ENCODE measurements at regions not wholly inside any gene's neighbourhood (a gene's known extent, or its start where the extent isn't known, plus 50 kb on each side); places are given as distances from the start of the nearest gene placed in this dataset.

DNA sequence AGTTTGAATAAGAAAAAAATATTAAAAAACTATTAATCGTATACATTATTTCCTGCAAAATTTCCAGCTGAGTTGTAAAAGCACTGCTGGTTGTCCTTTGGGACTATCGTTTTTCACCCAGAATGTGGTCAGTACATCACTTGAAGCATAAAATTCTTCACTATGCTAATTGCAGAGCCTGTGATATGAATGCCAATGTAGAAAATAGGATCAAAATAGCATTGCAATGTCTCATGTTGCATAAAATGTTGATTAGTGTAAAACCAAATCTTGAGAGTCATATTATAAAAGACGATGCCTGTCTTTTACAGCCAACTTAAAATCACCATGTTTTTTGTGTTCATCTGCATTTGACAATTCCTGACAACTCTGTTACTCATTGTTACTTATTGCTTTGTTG is 207.7 kb downstream of the MMUT start:
- WGBS, 2 experiments (ENCODE audit: insufficient coverage in 1 of 2, insufficient read length in 1 of 2) = 86 to 87% methylated on average over 1 to 3 of the region's 3 CpGs
- H3K9me3 ChIP-seq (ENCODE audit: control insufficient read depth, low read length) = no peaks in the 10 kb centered on the region
- no peaks in the 10 kb centered on the region for H3K4me1 ChIP-seq (ENCODE audit: control insufficient read depth, insufficient read depth, low read length)
- TF ChIP-seq, protein P1, sequence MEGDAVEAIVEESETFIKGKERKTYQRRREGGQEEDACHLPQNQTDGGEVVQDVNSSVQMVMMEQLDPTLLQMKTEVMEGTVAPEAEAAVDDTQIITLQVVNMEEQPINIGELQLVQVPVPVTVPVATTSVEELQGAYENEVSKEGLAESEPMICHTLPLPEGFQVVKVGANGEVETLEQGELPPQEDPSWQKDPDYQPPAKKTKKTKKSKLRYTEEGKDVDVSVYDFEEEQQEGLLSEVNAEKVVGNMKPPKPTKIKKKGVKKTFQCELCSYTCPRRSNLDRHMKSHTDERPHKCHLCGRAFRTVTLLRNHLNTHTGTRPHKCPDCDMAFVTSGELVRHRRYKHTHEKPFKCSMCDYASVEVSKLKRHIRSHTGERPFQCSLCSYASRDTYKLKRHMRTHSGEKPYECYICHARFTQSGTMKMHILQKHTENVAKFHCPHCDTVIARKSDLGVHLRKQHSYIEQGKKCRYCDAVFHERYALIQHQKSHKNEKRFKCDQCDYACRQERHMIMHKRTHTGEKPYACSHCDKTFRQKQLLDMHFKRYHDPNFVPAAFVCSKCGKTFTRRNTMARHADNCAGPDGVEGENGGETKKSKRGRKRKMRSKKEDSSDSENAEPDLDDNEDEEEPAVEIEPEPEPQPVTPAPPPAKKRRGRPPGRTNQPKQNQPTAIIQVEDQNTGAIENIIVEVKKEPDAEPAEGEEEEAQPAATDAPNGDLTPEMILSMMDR (conservative IDR thresholded peaks at IDR 0.05) = no peak
- Mint-ChIP-seq H3K4me1 (peaks cover 14% of the 10 kb centered on the region), H3K27me3 (ENCODE audit: insufficient read depth) (no peaks in the 10 kb centered on the region), H3K4me3 (no peak overlapping the region), H3K27ac (no peak overlapping the region), H3K36me3 (ENCODE audit: low read depth) (no peaks in the 10 kb centered on the region), H3K9me3 (no peaks in the 10 kb centered on the region)
- H3K4me3 ChIP-seq (ENCODE audit: low read length) = no peak overlapping the region
- H3K36me3 ChIP-seq (ENCODE audit: control insufficient read depth, insufficient read depth, low read length) = no peaks in the 10 kb centered on the region
- DNase-seq = no peak
- H3K27me3 ChIP-seq (ENCODE audit: control insufficient read depth, insufficient read depth, low read length, poor library complexity, severe bottlenecking) = no peaks in the 10 kb centered on the region
- H3K9ac ChIP-seq (ENCODE audit: extremely low read depth, low read length, poor library complexity, severe bottlenecking) = no peak overlapping the region
- no peak overlapping the region for H3K27ac ChIP-seq (ENCODE audit: low read depth, low read length)

GRCh38 chr6:49252901-49253300 is 210.2 kb downstream of the MMUT start:
- no peaks in the 10 kb centered on the region for H3K27me3 Mint-ChIP-seq (ENCODE audit: insufficient read depth)
- H3K9me3 ChIP-seq (ENCODE audit: control insufficient read depth, low read length) = no peaks in the 10 kb centered on the region
- no peak overlapping the region for H3K4me3 Mint-ChIP-seq
- H3K27ac ChIP-seq (ENCODE audit: low read depth, low read length) = no peak overlapping the region
- 97 to 100% methylated on average over 1 of the region's 1 CpG for WGBS, 2 experiments (ENCODE audit: insufficient coverage in 1 of 2, insufficient read length in 1 of 2)
- TF ChIP-seq, protein P1 (conservative IDR thresholded peaks at IDR 0.05) = no peak
- no peaks in the 10 kb centered on the region for H3K4me1 ChIP-seq (ENCODE audit: control insufficient read depth, insufficient read depth, low read length)
- no peak overlapping the region for H3K27ac Mint-ChIP-seq
- no peaks in the 10 kb centered on the region for H3K36me3 ChIP-seq (ENCODE audit: control insufficient read depth, insufficient read depth, low read length)
- H3K4me3 ChIP-seq (ENCODE audit: low read length) = no peak overlapping the region
- no peaks in the 10 kb centered on the region for H3K27me3 ChIP-seq (ENCODE audit: control insufficient read depth, insufficient read depth, low read length, poor library complexity, severe bottlenecking)
- DNase-seq = no peak
- no peaks in the 10 kb centered on the region for H3K36me3 Mint-ChIP-seq (ENCODE audit: low read depth)
- H3K4me1 Mint-ChIP-seq = peaks cover 10% of the 10 kb centered on the region
- no peaks in the 10 kb centered on the region for H3K9me3 Mint-ChIP-seq
- no peak overlapping the region for H3K9ac ChIP-seq (ENCODE audit: extremely low read depth, low read length, poor library complexity, severe bottlenecking)

DNA sequence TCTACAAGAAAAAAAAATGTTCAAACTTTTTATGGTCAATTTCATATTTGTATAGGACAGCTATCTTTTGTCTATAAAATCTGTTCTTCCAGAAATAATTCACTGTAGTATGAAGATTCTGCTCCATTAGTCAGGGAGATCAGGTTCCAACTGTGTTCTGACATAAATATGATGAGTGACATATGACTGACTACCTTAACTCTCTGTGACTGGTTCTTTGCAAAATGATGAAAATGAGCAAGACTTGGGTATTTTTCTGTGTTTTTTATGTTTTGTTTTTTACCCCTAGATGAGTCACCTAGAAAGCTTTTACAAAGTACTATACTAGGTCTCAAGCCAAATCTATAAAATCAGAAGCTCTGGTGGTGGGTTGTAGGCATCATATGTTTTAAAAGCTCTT is 229.6 kb downstream of the MMUT start:
- H3K4me1 ChIP-seq (ENCODE audit: control insufficient read depth, insufficient read depth, low read length) = no peaks in the 10 kb centered on the region
- H3K9me3 Mint-ChIP-seq = no peaks in the 10 kb centered on the region
- peaks cover 9% of the 10 kb centered on the region for H3K27me3 Mint-ChIP-seq (ENCODE audit: insufficient read depth)
- no peak overlapping the region for H3K4me3 Mint-ChIP-seq
- H3K4me3 ChIP-seq (ENCODE audit: low read length) = no peak overlapping the region
- no peaks in the 10 kb centered on the region for H3K9me3 ChIP-seq (ENCODE audit: control insufficient read depth, low read length)
- peaks cover 10% of the 10 kb centered on the region for H3K27me3 ChIP-seq (ENCODE audit: control insufficient read depth, insufficient read depth, low read length, poor library complexity, severe bottlenecking)
- peaks cover 4% of the 10 kb centered on the region for H3K4me1 Mint-ChIP-seq
- H3K36me3 ChIP-seq (ENCODE audit: control insufficient read depth, insufficient read depth, low read length) = no peaks in the 10 kb centered on the region
- H3K9ac ChIP-seq (ENCODE audit: extremely low read depth, low read length, poor library complexity, severe bottlenecking) = no peak overlapping the region
- TF ChIP-seq, protein P1 (conservative IDR thresholded peaks at IDR 0.05) = no peak
- H3K27ac ChIP-seq (ENCODE audit: low read depth, low read length) = no peak overlapping the region
- DNase-seq = no peak
- no peaks in the 10 kb centered on the region for H3K36me3 Mint-ChIP-seq (ENCODE audit: low read depth)
- no peak overlapping the region for H3K27ac Mint-ChIP-seq

Measured in endodermal cell (in vitro differentiated cells).